NCI-H748 treated with DMSO at 0.1 percent for 48 hours (cell line): ENCODE measurements at regions not wholly inside any gene's neighbourhood (a gene's known extent, or its start where the extent isn't known, plus 50 kb on each side); places are given as distances from the start of the nearest gene placed in this dataset.
A peak's percentile ranks its signal among the peaks of the same experiment; 100 is the strongest.
"Not testable (repeated sequence)": the region's sequence is repeated elsewhere in the genome, so short reads cannot be mapped to it uniquely, and the experiment has no call there.

Experiments
- DNase-seq: peaks from one replicate; lab custom pipeline; 2025; lab: John Stamatoyannopoulos, UW

DNA sequence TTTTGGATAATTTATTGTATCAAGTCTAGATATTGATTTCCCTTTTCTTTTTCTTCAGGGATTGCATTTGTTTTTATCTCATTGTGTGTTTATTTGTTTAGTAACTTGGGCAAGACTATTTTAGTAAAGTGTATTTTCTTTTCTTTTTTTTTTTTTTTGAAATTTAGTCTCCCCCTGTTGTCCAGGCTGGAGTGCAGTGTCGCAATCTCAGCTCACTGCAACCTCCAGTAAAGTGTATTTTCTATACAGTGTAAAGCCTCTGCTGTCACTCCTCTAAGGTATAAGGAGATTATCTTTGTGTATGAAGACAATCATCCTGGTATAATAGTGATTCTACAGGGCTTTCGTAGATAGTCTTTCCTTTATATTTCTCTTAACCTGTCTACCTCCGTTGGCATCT, 2546.0 kb downstream of the PCDH9 start:
- no peak for DNase-seq

DNA sequence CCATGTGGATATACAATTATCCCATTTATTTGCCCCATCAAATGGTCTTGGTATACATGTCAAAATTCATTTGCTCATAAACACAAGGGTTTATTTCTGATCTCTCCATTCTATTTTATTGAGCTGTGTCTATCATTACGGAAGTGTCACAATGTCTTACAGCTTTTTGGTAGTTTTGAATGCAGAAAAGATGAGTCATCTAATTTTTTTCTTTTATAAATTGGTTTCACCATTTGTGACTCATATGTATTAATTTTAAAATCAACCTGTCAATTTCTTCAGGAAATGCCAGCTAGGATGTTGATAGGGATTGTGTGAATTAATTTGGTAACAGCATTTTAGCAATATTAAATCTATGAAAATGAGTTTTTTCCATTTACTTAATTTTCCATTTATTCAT, 2549.4 kb downstream of the PCDH9 start:
- no peak for DNase-seq

DNA sequence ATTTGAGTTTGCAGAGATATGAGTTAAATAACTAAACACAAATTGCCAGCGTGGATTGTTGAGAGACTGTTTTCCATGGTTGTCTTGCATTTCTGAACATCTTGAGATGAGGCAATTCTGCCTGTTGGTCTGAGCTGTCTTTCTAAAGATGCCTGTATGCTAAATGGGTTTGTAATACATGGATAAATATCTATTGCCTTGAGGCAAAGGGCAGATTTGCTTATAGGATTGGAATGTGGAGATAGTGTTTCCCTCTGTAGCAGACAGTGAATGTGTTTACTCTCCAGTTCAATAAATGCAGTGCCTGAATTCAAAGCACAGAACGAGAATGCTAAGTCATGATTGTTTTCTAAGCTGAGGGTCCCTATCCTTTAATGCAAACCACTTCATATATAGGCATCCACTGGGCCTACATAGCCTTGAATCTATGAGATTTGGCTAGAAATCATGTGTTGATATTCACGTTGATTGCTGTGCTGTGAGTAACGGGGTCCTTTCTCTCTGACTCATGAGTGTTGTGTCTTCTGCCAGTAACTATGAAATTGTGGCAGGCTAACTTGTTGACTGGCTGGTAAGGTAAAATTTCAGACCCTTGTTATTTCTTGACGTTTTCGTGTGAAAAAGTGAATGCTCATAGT, 2554.8 kb downstream of the PCDH9 start:
- DNase-seq = no peak

GRCh38 chr13:64674126-64674525, 2556.0 kb downstream of the PCDH9 start:
- DNase-seq = no peak

GRCh38 chr13:64672751-64673150, 2557.4 kb downstream of the PCDH9 start:
- DNase-seq = no peak

DNA sequence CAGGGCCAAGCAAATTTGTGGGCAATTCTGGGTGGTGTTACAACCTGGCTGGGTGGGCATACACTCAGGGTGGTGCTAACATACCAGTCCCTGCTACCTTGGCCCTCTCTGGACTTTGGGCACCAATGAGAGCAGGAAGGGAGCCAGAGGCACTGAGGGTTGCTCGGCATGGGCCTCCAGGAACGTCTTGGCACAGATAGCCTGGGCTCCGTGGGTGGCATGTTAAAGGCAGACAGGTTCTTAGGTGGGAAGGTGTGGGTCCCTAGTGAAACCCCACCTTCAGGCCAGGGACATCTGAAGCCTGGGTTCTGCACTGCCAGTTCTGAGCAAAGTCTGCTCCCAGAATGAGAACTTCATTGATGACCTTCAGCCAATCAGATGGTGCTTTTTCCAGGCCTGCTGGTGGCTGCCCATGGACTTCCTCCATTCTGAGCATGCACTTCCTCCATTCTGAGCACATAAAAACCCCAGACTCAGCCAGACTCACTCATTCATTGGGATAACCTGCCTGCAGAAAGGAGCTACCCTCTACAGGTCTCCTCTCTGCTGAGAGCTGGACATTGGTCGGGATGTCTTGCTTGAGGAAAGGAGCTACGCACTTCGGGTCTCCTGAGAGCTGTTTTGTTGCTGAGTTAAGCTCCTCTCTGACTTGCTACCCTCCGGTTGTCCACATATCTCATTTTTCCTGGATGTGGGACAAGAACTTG, 2567.1 kb downstream of the PCDH9 start:
- no peak for DNase-seq

DNA sequence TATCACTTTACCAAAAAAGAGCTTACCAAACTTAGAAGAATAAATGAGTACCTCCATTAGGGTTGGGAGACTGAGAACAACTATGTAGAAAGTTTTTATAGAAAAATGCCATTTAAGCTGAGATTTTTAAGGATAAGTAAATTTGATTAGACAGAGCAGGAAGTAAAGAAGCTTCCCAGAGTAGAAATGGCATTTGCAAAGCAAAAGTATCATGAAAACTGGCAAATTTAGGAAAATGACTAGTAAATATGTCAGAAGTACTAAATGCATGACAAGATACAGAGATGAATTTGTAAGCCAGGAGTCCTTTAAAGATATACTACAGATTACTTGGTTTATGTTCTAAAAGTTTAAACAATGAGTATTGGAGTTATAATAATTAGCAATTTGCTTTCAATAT, 2581.8 kb downstream of the PCDH9 start:
- no peak for DNase-seq

DNA sequence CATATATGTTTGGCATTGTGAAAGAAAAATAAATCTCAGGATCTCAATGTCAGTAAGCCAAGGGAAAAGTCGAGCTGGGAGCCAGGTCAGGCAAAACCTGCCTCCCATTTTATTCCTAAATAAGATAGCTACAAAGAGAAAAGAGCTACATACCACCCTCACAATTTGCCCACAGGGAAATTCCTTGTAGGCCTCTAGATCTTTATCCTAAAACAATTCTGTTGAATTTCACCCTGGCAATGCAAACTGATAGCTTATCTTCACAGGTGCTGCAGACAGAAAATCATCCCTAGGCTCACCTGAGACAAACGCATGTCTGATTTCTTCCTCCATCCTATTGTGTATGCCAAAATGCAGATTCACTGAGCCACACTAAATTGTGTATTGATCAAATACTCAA, 2587.1 kb downstream of the PCDH9 start:
- DNase-seq = no peak

DNA sequence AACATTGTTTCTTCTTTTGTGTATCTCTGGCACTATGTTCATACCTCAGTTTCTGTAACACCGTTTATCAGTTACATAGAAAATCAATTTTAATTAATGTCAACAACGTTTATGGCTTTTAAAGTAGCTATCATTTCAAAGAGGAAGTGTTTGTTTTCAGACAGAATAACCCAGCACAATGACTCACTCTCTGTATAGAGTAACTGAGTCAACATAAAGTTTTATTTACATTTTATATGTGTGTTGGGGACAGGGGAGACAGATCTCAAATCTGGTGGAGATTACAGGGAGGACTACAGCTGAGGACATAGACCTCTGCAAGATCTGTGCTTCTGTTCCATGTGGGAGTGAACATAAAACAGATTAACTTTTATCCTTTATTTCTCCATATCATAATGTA, 2590.1 kb downstream of the PCDH9 start:
- DNase-seq = peak; percentile 95

DNA sequence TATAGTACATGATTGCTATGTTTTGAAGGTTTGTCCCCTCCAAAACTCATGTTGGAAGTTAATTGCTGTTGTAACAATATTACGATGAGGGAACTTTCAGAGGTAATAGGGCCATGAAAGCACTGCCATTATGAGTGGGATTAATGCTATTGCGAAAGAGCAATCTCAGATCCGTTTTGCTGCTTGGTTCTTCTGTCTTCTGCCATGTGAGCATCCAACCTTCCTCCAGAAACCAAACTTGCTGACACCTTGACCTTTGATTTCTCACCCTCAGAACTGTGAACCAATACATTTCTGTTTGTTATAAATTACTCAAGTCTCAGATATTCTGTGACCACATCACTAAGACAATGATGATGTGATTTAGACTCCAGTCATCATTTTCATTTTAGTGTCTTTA, 2590.9 kb downstream of the PCDH9 start:
- DNase-seq = no peak

- no peak for DNase-seq
Observed at GRCh38 chr13:64633948-64634347, 2596.2 kb downstream of the PCDH9 start.

DNA sequence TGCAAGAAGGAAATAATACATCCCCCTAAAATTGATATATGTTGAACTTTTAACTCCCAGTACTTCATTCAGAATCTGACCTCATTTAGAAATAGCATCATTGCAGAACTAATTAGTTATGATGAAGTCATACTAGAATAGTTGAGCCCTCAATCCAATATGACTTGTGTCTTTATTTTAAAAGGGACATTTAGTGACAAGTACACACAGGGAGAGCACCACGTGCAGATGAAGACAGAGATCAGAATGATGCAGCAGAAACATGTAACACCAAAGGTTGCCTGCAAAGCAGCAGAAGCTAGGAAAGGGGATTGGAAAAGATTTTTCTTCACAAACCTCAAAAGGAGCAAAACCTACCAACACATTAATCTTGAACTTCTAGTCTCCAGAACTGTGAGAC, 2602.5 kb downstream of the PCDH9 start:
- no peak for DNase-seq

- no peak for DNase-seq
Observed at GRCh38 chr13:64626105-64626504, 2604.0 kb downstream of the PCDH9 start.

GRCh38 chr13:64617231-64617630, 2612.9 kb downstream of the PCDH9 start:
- DNase-seq = no peak

DNA sequence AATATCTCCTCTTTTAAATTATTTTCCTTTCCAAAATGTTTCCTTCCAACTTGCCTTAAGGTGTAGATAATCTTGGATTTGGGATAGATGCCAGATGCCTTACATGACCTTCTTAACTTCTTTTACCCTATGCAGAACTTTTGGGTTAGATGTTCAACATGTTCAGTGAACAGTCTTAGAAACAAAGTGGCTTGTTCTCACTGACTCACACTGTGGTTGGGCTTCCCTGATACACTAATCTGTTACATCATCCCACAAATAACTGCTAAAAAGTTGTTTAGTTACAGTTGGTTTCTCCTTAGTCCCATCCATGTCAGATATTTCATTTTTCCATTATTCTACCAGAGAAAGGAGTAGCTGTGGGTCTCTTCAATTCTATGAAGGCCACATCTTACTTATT, 2638.2 kb downstream of the PCDH9 start:
- DNase-seq = no peak

GRCh38 chr13:64579331-64579730, 2650.8 kb downstream of the PCDH9 start:
- DNase-seq = peak; percentile 13

DNA sequence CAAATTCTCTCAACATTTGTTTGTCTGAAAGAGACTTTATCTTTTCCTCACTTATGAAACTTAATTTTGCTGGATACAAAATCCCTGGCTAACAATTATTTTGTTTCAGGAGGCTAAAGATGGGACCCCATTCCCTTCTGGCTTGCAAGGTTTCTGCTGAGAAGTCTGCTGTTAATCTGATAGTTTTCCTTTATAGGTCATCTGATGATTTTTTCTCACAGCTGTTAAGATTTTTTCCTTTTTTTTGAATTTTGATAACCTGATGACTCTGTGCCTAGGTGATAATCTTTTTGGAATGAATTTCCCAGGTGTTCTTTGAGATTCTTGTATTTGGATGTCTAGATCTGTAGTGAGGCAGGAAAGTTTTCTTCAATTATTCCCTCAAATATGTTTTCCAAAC, 2661.4 kb downstream of the PCDH9 start:
- no peak for DNase-seq

DNA sequence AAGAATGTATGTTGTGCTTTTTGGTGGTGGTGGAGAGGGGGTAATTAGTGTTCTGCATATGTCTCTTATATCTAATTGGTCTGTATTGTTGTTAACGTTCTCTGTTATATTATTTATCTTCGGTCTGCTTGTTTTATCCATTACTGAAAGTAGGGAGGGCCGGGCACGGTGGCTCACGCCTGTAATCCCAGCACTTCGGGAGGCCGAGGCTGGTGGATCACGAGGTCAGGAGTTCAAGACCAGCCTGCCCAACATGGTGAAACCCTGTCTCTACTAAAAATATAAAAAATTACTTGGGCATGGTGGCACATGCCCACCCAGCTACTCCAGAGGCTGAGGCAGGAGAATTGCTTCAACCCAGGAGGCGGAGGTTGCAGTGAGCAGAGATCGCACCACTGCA, 2672.1 kb downstream of the PCDH9 start:
- not testable (repeated sequence) for DNase-seq

GRCh38 chr13:64556376-64556775, 2673.8 kb downstream of the PCDH9 start:
- no peak for DNase-seq

DNA sequence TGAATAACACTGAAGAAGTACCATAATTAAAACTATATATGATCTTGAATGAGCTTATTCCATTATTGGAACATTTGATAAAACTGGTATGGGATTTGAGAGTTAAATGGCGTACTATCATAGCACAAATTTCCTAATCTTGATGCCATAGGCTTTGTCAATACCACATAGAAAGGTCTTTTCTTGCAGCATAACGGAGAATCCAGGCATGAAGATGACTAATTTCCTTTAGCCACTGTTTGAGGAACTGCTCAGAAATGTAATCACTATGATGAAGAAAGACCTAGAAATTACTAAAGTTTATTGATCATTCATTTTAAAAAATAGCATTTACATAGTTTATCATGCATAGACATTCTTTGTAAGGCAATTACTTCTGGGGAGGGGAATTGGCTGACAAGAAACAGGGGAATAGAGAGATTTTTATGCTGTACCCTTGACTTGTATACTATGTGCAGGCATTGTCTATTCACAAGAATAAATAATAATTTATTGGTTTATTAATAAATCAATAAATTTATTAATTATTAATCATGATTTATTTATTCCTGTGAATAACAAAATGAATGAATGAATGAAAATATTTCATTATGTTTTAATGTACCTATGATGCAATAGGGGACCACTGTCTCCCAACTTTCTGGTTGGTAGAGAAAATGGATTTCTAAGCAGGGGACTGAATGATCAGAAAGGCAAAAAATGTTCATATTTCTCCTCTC, 2676.6 kb downstream of the PCDH9 start:
- no peak for DNase-seq

- peak; percentile 67 for DNase-seq
Observed at GRCh38 chr13:64551755-64552154, 2678.4 kb downstream of the PCDH9 start.

DNA sequence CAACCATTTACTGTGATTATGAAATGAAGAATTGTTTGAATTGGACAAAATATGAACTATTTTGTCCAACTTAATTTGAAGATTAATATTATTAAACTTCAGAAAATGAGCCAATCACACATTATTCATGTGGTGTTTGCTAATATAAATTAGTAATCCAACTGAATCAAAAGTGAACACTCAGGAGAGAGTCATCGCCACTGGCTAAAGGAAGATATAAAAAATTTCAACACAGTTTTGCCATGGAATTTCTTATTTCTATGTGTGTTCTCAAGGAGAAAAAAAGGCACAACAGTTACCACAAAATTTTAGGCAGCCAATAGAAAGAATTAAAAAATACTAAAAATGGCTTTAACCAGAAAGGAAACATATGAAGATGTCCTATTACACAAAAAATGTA, 2683.8 kb downstream of the PCDH9 start:
- no peak for DNase-seq

- no peak for DNase-seq
Observed at GRCh38 chr13:64540976-64541375, 2689.2 kb downstream of the PCDH9 start.
